GM18498 (cell line): ENCODE measurements at regions not wholly inside any gene's neighbourhood (a gene's known extent, or its start where the extent isn't known, plus 50 kb on each side); places are given as distances from the start of the nearest gene placed in this dataset.
A peak's percentile ranks its signal among the peaks of the same experiment; 100 is the strongest.

Experiments used
- ATAC-seq: cut with Tn5 transposase; IDR thresholded peaks from one replicate; pipeline ENCODE4 v1.9.1; 2021; ENCODE audit warnings: mild to moderate bottlenecking, moderate library complexity; ENCODE audit not compliant: unreplicated experiment

- ATAC-seq, result no peak
Measured at GRCh38 chr2:6234702-6235101, 542.5 kb downstream of the SOX11 start.

- no peak for ATAC-seq
Measured at GRCh38 chr2:6236317-6236716, 544.1 kb downstream of the SOX11 start.

DNA sequence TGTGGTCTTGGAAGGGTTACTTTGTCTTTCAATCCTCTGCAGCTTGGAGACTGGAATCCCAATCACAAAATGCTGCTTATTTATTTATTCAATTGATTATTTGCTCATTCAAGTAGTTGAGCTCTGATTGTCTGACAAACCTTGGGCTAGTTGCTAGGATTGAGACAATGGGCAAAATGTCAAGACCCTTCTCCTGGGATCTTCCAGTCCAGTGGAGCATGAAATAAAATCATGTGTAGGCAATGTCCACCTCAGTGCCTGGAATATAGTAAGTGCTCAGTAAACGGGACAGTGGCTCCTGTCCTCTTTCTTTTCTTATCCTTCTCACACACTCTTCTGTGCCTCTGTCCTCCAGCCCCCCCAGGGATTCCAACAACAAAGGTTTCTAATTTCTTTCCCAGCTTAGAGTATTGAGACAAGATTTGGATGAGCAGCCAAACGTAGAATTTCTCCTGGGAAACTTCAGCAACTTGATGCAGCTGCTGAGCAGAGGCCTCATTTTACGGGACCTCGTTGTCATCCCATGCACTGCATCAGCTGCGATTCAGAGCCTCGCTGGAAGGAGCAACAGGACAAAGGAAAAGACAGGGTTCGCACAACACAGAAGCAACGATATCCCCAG lies 545.0 kb downstream of the SOX11 start:
- ATAC-seq, result no peak

DNA sequence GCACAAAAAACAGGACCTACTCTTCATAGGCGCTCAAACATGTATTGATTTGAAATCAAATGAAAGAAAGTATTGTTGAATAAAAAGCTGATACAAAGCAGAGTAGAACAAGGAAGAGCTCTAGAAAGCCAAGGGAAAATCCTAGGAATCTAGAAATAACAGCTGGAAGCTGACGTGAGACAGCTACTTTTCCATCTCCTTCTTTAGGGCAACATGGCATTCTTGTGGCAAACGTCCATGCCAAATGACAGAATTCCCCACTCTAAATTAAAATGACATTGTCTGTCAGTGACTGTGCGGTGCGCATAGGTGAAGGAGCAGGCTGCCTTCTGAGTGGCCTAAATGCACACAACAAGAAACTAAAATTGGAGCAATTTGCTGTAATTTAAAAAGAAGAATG lies 557.4 kb downstream of the SOX11 start:
- ATAC-seq, result no peak

- no peak for ATAC-seq
Measured at GRCh38 chr2:6254441-6254840, 562.3 kb downstream of the SOX11 start.

- ATAC-seq, result no peak
Measured at GRCh38 chr2:6264198-6264597, 572.0 kb downstream of the SOX11 start.

DNA sequence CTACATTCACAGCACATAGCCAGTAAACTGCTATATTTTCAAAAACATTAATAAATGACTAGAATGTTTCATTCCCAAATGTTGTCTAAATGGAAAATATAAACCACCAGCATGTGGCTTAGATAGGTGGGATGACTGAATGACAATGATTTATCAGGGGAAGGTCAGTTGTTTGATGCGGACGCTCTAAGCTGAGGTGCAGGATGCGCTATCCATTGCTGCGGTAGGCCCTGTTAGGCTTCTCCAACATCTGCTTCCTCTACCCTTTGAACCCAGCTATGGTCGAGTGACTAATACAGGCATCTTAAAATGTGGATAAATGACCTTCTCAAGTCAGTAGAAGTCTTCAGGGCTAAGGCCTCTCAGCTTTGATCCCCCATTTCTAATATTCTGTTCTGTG lies 584.2 kb downstream of the CMPK2 start:
- ATAC-seq, result no peak

- no peak for ATAC-seq
Measured at GRCh38 chr2:6283259-6283658, 582.4 kb downstream of the CMPK2 start.

DNA sequence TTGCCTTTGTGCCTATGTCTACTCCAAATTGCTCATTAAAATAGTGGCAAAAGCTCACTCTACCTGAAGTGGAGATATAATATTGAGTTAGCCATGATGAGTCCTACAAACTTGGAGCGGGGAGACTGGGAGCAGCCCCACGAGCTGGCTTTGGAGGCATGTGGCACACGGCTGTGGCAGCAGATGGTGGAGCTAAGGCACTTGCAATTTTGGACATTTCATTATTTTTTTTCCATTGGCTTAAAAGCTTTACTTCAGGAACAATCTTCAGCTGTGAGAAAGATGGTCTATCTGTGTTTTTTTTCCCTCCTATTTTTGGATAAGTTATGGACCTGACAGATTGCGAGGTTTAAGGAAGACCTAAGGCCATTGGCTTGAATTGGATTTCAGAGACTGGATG lies 578.3 kb downstream of the CMPK2 start:
- ATAC-seq, result no peak

- no peak for ATAC-seq
Measured at GRCh38 chr2:6288791-6289190, 576.9 kb downstream of the CMPK2 start.

- ATAC-seq, result no peak
Measured at GRCh38 chr2:6290217-6291015, 575.3 kb downstream of the CMPK2 start.

- no peak for ATAC-seq
Measured at GRCh38 chr2:6294791-6295190, 570.9 kb downstream of the CMPK2 start.

DNA sequence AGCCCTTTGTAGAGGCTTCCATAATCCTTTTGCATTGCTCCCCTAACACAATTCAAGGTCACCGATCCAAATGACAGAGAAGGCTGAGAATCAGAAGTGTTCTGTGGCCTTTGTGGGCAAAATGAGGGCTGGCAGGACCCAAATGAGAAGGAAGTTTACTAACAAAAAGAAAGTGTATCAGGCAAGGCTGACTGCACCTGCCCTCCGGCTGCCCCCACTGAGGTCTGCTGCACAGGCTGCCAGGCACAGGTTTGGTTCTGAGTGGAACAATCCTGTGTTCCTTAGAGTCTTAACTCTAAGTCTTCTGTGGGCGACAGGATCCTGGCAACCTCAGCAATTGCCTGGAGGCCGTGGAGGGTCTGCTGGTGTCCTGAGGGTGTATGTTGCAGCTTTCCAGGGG lies 568.5 kb downstream of the CMPK2 start:
- no peak for ATAC-seq

GRCh38 chr2:6301426-6301825 lies 564.3 kb downstream of the CMPK2 start:
- no peak for ATAC-seq

DNA sequence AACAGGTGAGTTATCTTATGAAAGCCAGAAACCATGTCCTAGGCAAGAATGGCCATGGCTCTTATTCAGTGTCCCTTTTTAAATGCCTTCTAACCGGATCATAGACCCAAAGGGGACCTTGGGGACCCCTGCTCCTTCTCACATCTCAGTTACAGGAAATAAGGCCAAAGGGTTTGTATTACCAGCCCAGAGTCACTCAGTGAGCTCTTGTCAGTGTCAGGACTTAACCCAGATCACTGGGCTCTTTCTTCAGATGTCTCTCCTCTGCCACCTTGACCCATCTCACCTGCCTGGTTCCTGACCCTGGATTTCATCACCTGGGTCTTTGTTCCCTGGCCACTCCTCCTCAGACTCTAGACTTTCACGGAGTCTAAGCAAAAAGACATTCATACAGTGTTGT lies 556.7 kb downstream of the CMPK2 start:
- ATAC-seq, result peak; percentile 4

DNA sequence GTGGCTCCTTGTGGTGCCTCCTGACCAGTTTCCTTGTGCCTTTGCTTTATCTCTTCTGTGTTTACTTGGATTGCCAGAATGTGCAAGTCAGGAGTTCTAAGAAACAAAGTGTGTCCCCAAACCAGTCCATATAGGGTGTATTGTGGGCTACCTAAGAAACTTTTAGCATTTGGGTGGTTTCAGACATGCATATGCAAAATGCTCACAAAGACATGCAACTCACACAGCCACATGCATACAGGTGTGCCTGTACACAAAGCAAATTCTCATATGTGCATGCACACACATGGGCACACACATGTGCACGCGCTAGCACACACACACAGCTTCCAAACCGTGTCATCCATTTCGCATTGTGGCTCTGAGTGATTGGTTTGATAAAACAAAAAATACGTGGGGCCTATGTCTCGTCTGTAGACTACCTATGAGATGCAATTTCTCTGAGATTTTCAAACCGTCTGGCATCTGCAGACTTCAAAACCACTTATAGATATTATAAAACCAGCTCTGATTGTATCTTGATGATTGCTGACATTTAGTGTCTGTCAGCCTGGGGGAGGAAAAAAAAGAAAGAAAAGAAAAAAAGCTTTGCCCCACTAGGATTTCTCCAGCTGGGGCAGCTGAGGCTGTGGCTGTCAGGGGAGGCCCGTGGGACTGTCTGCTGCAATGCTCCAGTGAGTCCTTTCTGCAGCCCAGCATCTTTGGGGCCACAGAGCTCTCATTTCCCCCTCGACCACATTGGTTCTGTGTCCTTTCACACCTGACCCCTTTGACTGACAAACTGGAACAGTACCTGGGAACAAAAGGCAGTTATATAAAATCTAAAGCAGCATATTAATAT lies 556.1 kb downstream of the CMPK2 start:
- ATAC-seq, result peak; percentile 72

- peak; percentile 30 for ATAC-seq
Measured at GRCh38 chr2:6310256-6311215, 555.2 kb downstream of the CMPK2 start.

GRCh38 chr2:6312367-6312766 lies 553.3 kb downstream of the CMPK2 start:
- no peak for ATAC-seq

- ATAC-seq, result no peak
Measured at GRCh38 chr2:6314218-6314960, 551.3 kb downstream of the CMPK2 start.

GRCh38 chr2:6325616-6326015 lies 540.1 kb downstream of the CMPK2 start:
- no peak for ATAC-seq
